HG02981 (cell line): ENCODE measurements at regions not wholly inside any gene's neighbourhood (a gene's known extent, or its start where the extent isn't known, plus 50 kb on each side); places are given as distances from the start of the nearest gene placed in this dataset.
"Not testable (repeated sequence)": the region's sequence is repeated elsewhere in the genome, so short reads cannot be mapped to it uniquely, and the experiment has no call there.

Experiments
- ATAC-seq: cut with Tn5 transposase; IDR thresholded peaks from one replicate; pipeline ENCODE4 v1.9.1; 2021; ENCODE audit warnings: mild to moderate bottlenecking, moderate library complexity; ENCODE audit not compliant: unreplicated experiment

GRCh38 chr3:10726787-10727186, 89.2 kb upstream of the SLC6A11 start:
- no peak for ATAC-seq

GRCh38 chr3:10729439-10729838, 86.6 kb upstream of the SLC6A11 start:
- no peak for ATAC-seq

- ATAC-seq: no peak
Measured at GRCh38 chr3:10732292-10732691, 83.7 kb upstream of the SLC6A11 start.

GRCh38 chr3:10733297-10733696, 82.7 kb upstream of the SLC6A11 start:
- no peak for ATAC-seq

GRCh38 chr3:10736444-10736843, 79.6 kb upstream of the SLC6A11 start:
- not testable (repeated sequence) for ATAC-seq

- no peak for ATAC-seq
Measured at GRCh38 chr3:10737785-10738184, 78.2 kb upstream of the SLC6A11 start.

- no peak for ATAC-seq
Measured at GRCh38 chr3:10738688-10739372, 77.2 kb upstream of the SLC6A11 start.

- ATAC-seq: no peak
Measured at GRCh38 chr3:10740954-10741353, 75.1 kb upstream of the SLC6A11 start.

- no peak for ATAC-seq
Measured at GRCh38 chr3:10741891-10742671, 73.9 kb upstream of the SLC6A11 start.

GRCh38 chr3:10743366-10744097, 72.5 kb upstream of the SLC6A11 start:
- no peak for ATAC-seq

- ATAC-seq: no peak
Measured at GRCh38 chr3:10744098-10744465, 71.9 kb upstream of the SLC6A11 start.

- ATAC-seq: no peak
Measured at GRCh38 chr3:10745392-10745791, 70.6 kb upstream of the SLC6A11 start.

GRCh38 chr3:10746001-10746400, 70.0 kb upstream of the SLC6A11 start:
- no peak for ATAC-seq

GRCh38 chr3:10746684-10747083, 69.3 kb upstream of the SLC6A11 start:
- no peak for ATAC-seq

- ATAC-seq: no peak
Measured at GRCh38 chr3:10747341-10747740, 68.7 kb upstream of the SLC6A11 start.

- no peak for ATAC-seq
Measured at GRCh38 chr3:10748040-10748439, 68.0 kb upstream of the SLC6A11 start.

- ATAC-seq: no peak
Measured at GRCh38 chr3:10753964-10754363, 62.1 kb upstream of the SLC6A11 start.

GRCh38 chr3:10756546-10756945, 59.5 kb upstream of the SLC6A11 start:
- no peak for ATAC-seq

- ATAC-seq: no peak
Measured at GRCh38 chr3:10757021-10757820, 58.8 kb upstream of the SLC6A11 start.

- ATAC-seq: no peak
Measured at GRCh38 chr3:10757821-10758130, 58.3 kb upstream of the SLC6A11 start.
